Gastroesophageal sphincter (tissue), 4 donors: ENCODE measurements at regions not wholly inside any gene's neighbourhood (a gene's known extent, or its start where the extent isn't known, plus 50 kb on each side); places are given as distances from the start of the nearest gene placed in this dataset.

Experiments
- ATAC-seq: fragments of 150-250 bp; one replicate; pipeline ENCODE4 v1.9.1; 2016; ENCODE audit warnings: mild to moderate bottlenecking, moderate library complexity
- H3K27ac ChIP-seq, 4 donors: fragments of 200-600 bp; sonication (generic) in 3 of 4; 1 replicate in 3 of 4; 2 replicates in 1 of 4; pipeline ENCODE4 v1.5.1; 2016 to 2019
- H3K27me3 ChIP-seq: fragments of 200-600 bp; sonication (generic); one replicate; pipeline ENCODE4 v1.5.1; 2019
- H3K36me3 ChIP-seq, 2 donors: fragments of 200-600 bp; sonication (generic); one replicate each; pipeline ENCODE4 v1.5.1; 2019; ENCODE audit warnings: control low read depth in 1 of 2
- H3K4me1 ChIP-seq, 3 donors: fragments of 200-600 bp; sonication (generic); 1 replicate in 2 of 3; 2 replicates in 1 of 3; pipeline ENCODE4 v1.5.1; 2016 to 2019; ENCODE audit warnings: control low read depth in 2 of 3
- H3K4me3 ChIP-seq, 2 donors: fragments of 200-600 bp; sonication (generic); one replicate each; pipeline ENCODE4 v1.5.1; 2019; ENCODE audit warnings: mild to moderate bottlenecking in 1 of 2, moderate library complexity in 1 of 2
- H3K9me3 ChIP-seq, 3 donors: fragments of 200-600 bp; sonication (generic); one replicate each; pipeline ENCODE4 v1.5.1; 2017 to 2019; ENCODE audit warnings: control low read depth in 2 of 3
- CTCF ChIP-seq, 4 experiments: fragments of 200-600 bp in 2 of 4; fragments of 450-650 bp in 2 of 4; sonication (generic) in 1 of 4; IDR thresholded peaks; one replicate each; pipeline ENCODE4 v1.5.1; 2017 to 2019; ENCODE audit warnings: antibody characterized with exemption in 4 of 4, mild to moderate bottlenecking in 2 of 4, moderate library complexity in 2 of 4
- EP300 ChIP-seq: sonication (generic); formaldehyde crosslinking; IDR thresholded peaks from one replicate; pipeline ENCODE4 v1.6.1; 2017; ENCODE audit warnings: antibody characterized with exemption, mild to moderate bottlenecking
- POLR2A ChIP-seq, 2 donors: fragments of 450-650 bp; IDR thresholded peaks; one replicate each; pipeline ENCODE4 v1.6.1; 2017; ENCODE audit warnings: antibody characterized with exemption in 2 of 2, mild to moderate bottlenecking in 2 of 2, moderate library complexity in 1 of 2
- POLR2AphosphoS5 ChIP-seq: sonication (generic); formaldehyde crosslinking; IDR thresholded peaks from one replicate; pipeline ENCODE4 v1.6.1; 2017; ENCODE audit warnings: antibody characterized with exemption
- WGBS, 2 donors: methylation state at CpG; one replicate each; pipeline ENCODE4 v1.1.5; 2018; ENCODE audit warnings: low coverage in 1 of 2; 5-methylcytosine and 5-hydroxymethylcytosine counted together

DNA sequence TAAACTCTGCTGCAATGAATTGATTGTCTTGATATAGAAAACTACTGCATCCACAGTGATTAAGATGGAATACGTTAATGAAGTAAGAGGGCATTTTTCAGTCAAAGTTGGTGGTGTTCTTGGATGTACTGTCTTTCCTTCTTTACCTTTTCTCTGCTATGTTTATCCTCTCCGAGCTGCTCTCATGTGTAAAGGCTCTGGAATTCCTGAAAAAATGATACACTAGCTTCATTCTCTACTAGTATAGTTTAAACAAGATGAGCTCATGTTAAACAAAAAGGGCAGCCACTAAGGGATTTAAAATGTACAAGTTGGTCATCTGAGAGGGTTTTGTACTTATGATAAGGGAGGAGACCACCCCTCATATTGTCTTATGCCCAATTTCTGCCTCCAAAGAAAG, 504.6 kb upstream of the NECTIN3 start:
- Histone ChIP-seq H3K9me3 (no peaks in the 10 kb centered on the region), H3K4me3 (no peak overlapping the region), H3K27ac (no peak overlapping the region), H3K36me3 (no peaks in the 10 kb centered on the region), H3K4me1 (no peaks in the 10 kb centered on the region), H3K27me3 (no peaks in the 10 kb centered on the region)
- TF ChIP-seq CTCF (IDR thresholded peaks at IDR 0.05) (no peak), POLR2A (IDR thresholded peaks at IDR 0.05) (no peak), EP300 (no peak), POLR2AphosphoS5 (no peak)
- ATAC-seq: no peak
- 28 to 62% methylated on average over 2 of the region's 2 CpGs for WGBS, 2 donors

GRCh38 chr3:110568246-110568645, 503.4 kb upstream of the NECTIN3 start:
- Histone ChIP-seq H3K27ac (no peak overlapping the region), H3K9me3 (no peaks in the 10 kb centered on the region), H3K4me3 (no peak overlapping the region), H3K36me3 (no peaks in the 10 kb centered on the region), H3K27me3 (no peaks in the 10 kb centered on the region), H3K4me1 (no peaks in the 10 kb centered on the region)
- 15 to 27% methylated on average over 2 of the region's 2 CpGs for WGBS, 2 donors
- no peak for TF ChIP-seq POLR2AphosphoS5
- no peak for TF ChIP-seq EP300
- no peak for TF ChIP-seq POLR2A (IDR thresholded peaks at IDR 0.05)
- TF ChIP-seq CTCF (IDR thresholded peaks at IDR 0.05): no peak
- no peak for ATAC-seq

DNA sequence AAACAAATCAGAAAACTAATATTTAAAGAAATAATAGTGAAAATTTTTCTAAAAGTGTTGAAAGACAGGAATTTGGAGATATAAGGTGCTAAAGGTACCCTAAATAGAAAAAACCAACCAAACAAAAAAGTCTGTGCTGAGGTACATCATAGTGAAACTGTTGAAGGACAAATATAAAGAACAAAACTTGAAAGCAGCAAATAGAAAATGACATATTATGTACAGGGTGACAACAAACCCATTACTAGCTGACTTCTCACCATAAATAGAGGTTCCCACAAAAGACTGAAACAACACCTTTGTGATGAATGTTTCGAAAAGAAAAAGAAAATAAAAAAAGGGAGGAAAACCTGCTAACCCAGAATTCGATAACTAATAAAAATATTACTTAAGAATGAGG, 502.5 kb upstream of the NECTIN3 start:
- Histone ChIP-seq H3K9me3 (no peaks in the 10 kb centered on the region), H3K27me3 (no peaks in the 10 kb centered on the region)
- WGBS, 2 donors: 85 to 92% methylated on average over 2 of the region's 2 CpGs

DNA sequence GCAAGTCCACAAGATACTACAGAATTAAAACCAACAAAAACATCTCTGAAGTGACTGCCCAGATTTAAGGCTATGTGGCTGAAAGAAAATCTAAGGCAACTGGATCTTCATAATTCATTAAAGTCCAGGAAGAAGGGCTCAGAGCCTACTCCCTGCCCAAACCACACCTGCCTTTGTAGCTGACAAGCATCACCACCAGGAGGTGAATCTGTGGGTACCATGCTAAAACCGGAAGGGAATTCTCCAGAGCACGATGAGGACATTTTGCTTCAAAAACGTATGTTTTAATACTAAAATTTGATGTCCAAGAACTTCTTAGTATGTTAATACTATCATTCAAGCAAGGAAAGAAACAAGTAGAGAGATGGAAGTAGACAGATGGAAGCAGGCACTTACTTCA, 495.9 kb upstream of the NECTIN3 start:
- no peaks in the 10 kb centered on the region for H3K27me3 ChIP-seq
- H3K4me3 ChIP-seq: no peak overlapping the region
- H3K4me1 ChIP-seq: no peaks in the 10 kb centered on the region
- H3K36me3 ChIP-seq: no peaks in the 10 kb centered on the region
- no peak overlapping the region for H3K27ac ChIP-seq
- WGBS, 2 donors: 50 to 70% methylated on average over 1 to 3 of the region's 3 CpGs
- no peak for ATAC-seq
- H3K9me3 ChIP-seq: no peaks in the 10 kb centered on the region
- TF ChIP-seq POLR2AphosphoS5 (no peak), CTCF (IDR thresholded peaks at IDR 0.05) (no peak), EP300 (no peak), POLR2A (IDR thresholded peaks at IDR 0.05) (no peak)

More for the DNA sequence above, 502.5 kb upstream of the NECTIN3 start:
- H3K27ac ChIP-seq: no peak overlapping the region
- H3K4me1 ChIP-seq: no peaks in the 10 kb centered on the region
- no peak for ATAC-seq
- TF ChIP-seq CTCF (IDR thresholded peaks at IDR 0.05) (no peak), EP300 (no peak), POLR2AphosphoS5 (no peak), POLR2A (IDR thresholded peaks at IDR 0.05) (no peak)
- no peaks in the 10 kb centered on the region for H3K36me3 ChIP-seq
- H3K4me3 ChIP-seq: no peak overlapping the region

GRCh38 chr3:110576960-110577359, 494.7 kb upstream of the NECTIN3 start:
- ATAC-seq: peak; percentile 28
- Histone ChIP-seq H3K27me3 (no peaks in the 10 kb centered on the region), H3K27ac (peak overlapping the region in 1 of 4 donors; percentile 8), H3K9me3 (no peaks in the 10 kb centered on the region), H3K36me3 (no peaks in the 10 kb centered on the region), H3K4me3 (no peak overlapping the region), H3K4me1 (no peaks in the 10 kb centered on the region)
- no peak for TF ChIP-seq CTCF (IDR thresholded peaks at IDR 0.05)
- no peak for TF ChIP-seq POLR2A (IDR thresholded peaks at IDR 0.05)
- no peak for TF ChIP-seq EP300
- TF ChIP-seq POLR2AphosphoS5: no peak
- 48% methylated on average over 3 of the region's 3 CpGs; no CpG with 5 or more reads in 1 of the 2 donors for WGBS, 2 donors
